DOHH2 (cell line): ENCODE measurements at regions not wholly inside any gene's neighbourhood (a gene's known extent, or its start where the extent isn't known, plus 50 kb on each side); places are given as distances from the start of the nearest gene placed in this dataset.

ENCODE experiments used
- H3F3A ChIP-seq: fragments of 200-600 bp; sonication (generic), shearing (Covaris generic); 2 replicates; pipeline ENCODE4 v1.6.0; 2016; ENCODE audit warnings: antibody characterized with exemption, mild to moderate bottlenecking; ENCODE audit not compliant: control insufficient read depth, insufficient read depth
- H3K27ac ChIP-seq: fragments of 200-600 bp; sonication (generic); 2 replicates; pipeline ENCODE4 v1.5.1; 2014; ENCODE audit warnings: low read depth, mild to moderate bottlenecking, low read length, moderate library complexity
- H3K27me3 ChIP-seq: fragments of 200-600 bp; sonication (generic); 2 replicates; pipeline ENCODE4 v1.6.1; 2014; ENCODE audit warnings: mild to moderate bottlenecking, low read length, mixed read lengths; ENCODE audit not compliant: control insufficient read depth
- H3K36me3 ChIP-seq: fragments of 200-600 bp; sonication (generic); 2 replicates; pipeline ENCODE4 v1.6.1; 2014; ENCODE audit warnings: mild to moderate bottlenecking, low read length, moderate library complexity, mixed read lengths; ENCODE audit not compliant: control insufficient read depth
- H3K4me1 ChIP-seq: fragments of 200-600 bp; sonication (generic); 2 replicates; pipeline ENCODE4 v1.6.1; 2014; ENCODE audit warnings: mild to moderate bottlenecking, low read length, mixed read lengths; ENCODE audit not compliant: control insufficient read depth
- H3K4me2 ChIP-seq: fragments of 200-600 bp; sonication (generic); 2 replicates; pipeline ENCODE4 v1.6.0; 2014; ENCODE audit warnings: mild to moderate bottlenecking, low read length, moderate library complexity
- H3K4me3 ChIP-seq: fragments of 200-600 bp; sonication (generic); 2 replicates; pipeline ENCODE4 v1.5.1; 2014; ENCODE audit warnings: mild to moderate bottlenecking, low read length, mixed read lengths
- H3K79me2 ChIP-seq: fragments of 200-600 bp; sonication (generic); 2 replicates; pipeline ENCODE4 v1.6.1; 2014; ENCODE audit warnings: mild to moderate bottlenecking, low read length, mixed read lengths; ENCODE audit not compliant: control insufficient read depth
- H3K9me2 ChIP-seq: fragments of 200-600 bp; sonication (generic); replicated peaks from 2 replicates; pipeline ENCODE4 v1.6.1; 2014; ENCODE audit warnings: mild to moderate bottlenecking, low read length, mixed read lengths; ENCODE audit not compliant: control insufficient read depth
- H3K9me3 ChIP-seq: fragments of 200-600 bp; sonication (generic); 2 replicates; pipeline ENCODE4 v1.6.1; 2014; ENCODE audit warnings: antibody characterized with exemption, low read length, mixed read lengths; ENCODE audit not compliant: control insufficient read depth, insufficient read depth
- H4K20me1 ChIP-seq: fragments of 200-600 bp; sonication (generic); 2 replicates; pipeline ENCODE4 v1.6.0; 2014; ENCODE audit warnings: low read depth, mild to moderate bottlenecking, antibody characterized with exemption, low read length, moderate library complexity; ENCODE audit not compliant: control insufficient read depth, insufficient read depth
- CTCF ChIP-seq: fragments of 200-600 bp; sonication (generic); IDR thresholded peaks from one replicate; pipeline ENCODE4 v1.5.1; 2014; ENCODE audit warnings: antibody characterized with exemption, mild to moderate bottlenecking, low read depth, low read length; ENCODE audit not compliant: poor library complexity, severe bottlenecking
- EZH2phosphoT487 ChIP-seq: fragments of 200-600 bp; sonication (generic); IDR thresholded peaks from 2 replicates; pipeline ENCODE4 v1.6.1; 2017; ENCODE audit warnings: borderline replicate concordance, mild to moderate bottlenecking, antibody characterized with exemption, low read length, moderate library complexity, mixed read lengths

- Histone ChIP-seq H3K79me2 (no peaks in the 10 kb centered on the region), H3K4me2 (no peak overlapping the region), H3F3A (no peaks in the 10 kb centered on the region), H3K27ac (no peak overlapping the region), H3K4me3 (no peak overlapping the region), H3K27me3 (peaks cover 4% of the 10 kb centered on the region; the same call in 1 of the 2 replicates), H3K4me1 (0 out of 2 replicates have a peak, but pooled peaks cover 1% of the 10 kb centered on the region), H3K9me3 (no peaks in the 10 kb centered on the region), H3K36me3 (no peaks in the 10 kb centered on the region), H3K9me2 (no peaks in the 10 kb centered on the region), H4K20me1 (no peaks in the 10 kb centered on the region)
- TF ChIP-seq CTCF: no peak
- no peak for TF ChIP-seq EZH2phosphoT487
Measured at GRCh38 chr15:77853910-77854309, 221.2 kb upstream of the LINGO1 start.

- no peaks in the 10 kb centered on the region for H4K20me1 ChIP-seq
- H3K4me1 ChIP-seq: no peaks in the 10 kb centered on the region
- no peak overlapping the region for H3K27ac ChIP-seq
- no peaks in the 10 kb centered on the region for H3K79me2 ChIP-seq
- H3K4me3 ChIP-seq: no peak overlapping the region
- no peaks in the 10 kb centered on the region for H3F3A ChIP-seq
- TF ChIP-seq CTCF (no peak), EZH2phosphoT487 (no peak)
- H3K9me2 ChIP-seq: no peaks in the 10 kb centered on the region
- peaks cover 4% of the 10 kb centered on the region; the same call in 1 of the 2 replicates for H3K27me3 ChIP-seq
- no peaks in the 10 kb centered on the region for H3K9me3 ChIP-seq
- H3K36me3 ChIP-seq: no peaks in the 10 kb centered on the region
- H3K4me2 ChIP-seq: no peak overlapping the region
Measured at GRCh38 chr15:77853008-77853328, 220.3 kb upstream of the LINGO1 start.

- Histone ChIP-seq H3K4me1 (no peaks in the 10 kb centered on the region), H3K36me3 (no peaks in the 10 kb centered on the region), H3K9me3 (no peaks in the 10 kb centered on the region), H3K79me2 (no peaks in the 10 kb centered on the region), H3K9me2 (no peaks in the 10 kb centered on the region), H3K4me2 (no peak overlapping the region), H3K27ac (no peak overlapping the region), H3K27me3 (peaks cover 4% of the 10 kb centered on the region; the same call in 1 of the 2 replicates), H3F3A (no peaks in the 10 kb centered on the region), H4K20me1 (no peaks in the 10 kb centered on the region), H3K4me3 (no peak overlapping the region)
- TF ChIP-seq CTCF (no peak), EZH2phosphoT487 (no peak)
Measured at GRCh38 chr15:77852241-77853007, 219.7 kb upstream of the LINGO1 start.
